HCT116 (cell line): ENCODE measurements at regions not wholly inside any gene's neighbourhood (a gene's known extent, or its start where the extent isn't known, plus 50 kb on each side); places are given as distances from the start of the nearest gene placed in this dataset.

ENCODE experiments used
- ATAC-seq: fragments of 200-7000 bp; cut with Tn5 transposase; 2 replicates; pipeline ENCODE4 v1.9.1; 2020; ENCODE audit warnings: mild to moderate bottlenecking, moderate library complexity
- BruUV-seq: library from RNA; stranded (reverse); fragments of 400-500 nt; replicated peaks from 2 replicates; lab custom pipeline; 2021; lab: Mats Ljungman, UMichigan
- CTCF ChIA-PET: fragments of 300-600 bp; sonication (Branson Sonifier 250); formaldehyde crosslinking; loops from one replicate; lab custom pipeline; 2021; ENCODE audit warnings: antibody characterized with exemption; lab: Charles Lee
- POLR2A ChIA-PET: fragments of 300-600, 350-600 bp; sonication (Branson Sonifier 250); formaldehyde crosslinking; loops from one replicate; lab custom pipeline; 2021; ENCODE audit warnings: antibody characterized with exemption; lab: Charles Lee
- RAD21 ChIA-PET, 2 experiments: fragments of 300-600 bp; sonication (Branson Sonifier 250); formaldehyde crosslinking; loops; one replicate each; lab custom pipeline; 2023; ENCODE audit warnings: low total read pairs in 2 of 2; ENCODE audit not compliant: uncharacterized antibody in 2 of 2, unreplicated experiment in 2 of 2, low non-redundant PET in 1 of 2; lab: Charles Lee
- DNase-seq: peaks from one replicate; pipeline ENCODE4 v3.0.0-alpha.2; 2010; ENCODE audit warnings: low read depth, low spot score
- H2AFZ ChIP-seq: fragments of 200-600 bp; shearing (Covaris generic), sonication (generic); 2 replicates; pipeline ENCODE4 v1.6.1; 2017; ENCODE audit warnings: low read depth, mixed run types, mixed read lengths, antibody characterized with exemption, low read length; ENCODE audit not compliant: poor library complexity, severe bottlenecking
- H3K27ac ChIP-seq: 2 replicates; pipeline ENCODE4 v1.5.1; 2012; ENCODE audit warnings: low read depth, low read length
- H3K27me3 ChIP-seq: fragments of 200-600 bp; sonication (generic); 2 replicates; pipeline ENCODE4 v1.6.1; 2016; ENCODE audit warnings: mixed run types, low read length, mixed read lengths; ENCODE audit not compliant: insufficient read depth
- H3K36me3 ChIP-seq, 2 experiments: fragments of 200-500 bp in 1 of 2; fragments of 200-600 bp in 1 of 2; sonication (Bioruptor generic) in 1 of 2; sonication (generic) in 1 of 2; 2 replicates each; pipeline versions ENCODE4 v1.5.1 to v1.6.1; 2014 to 2016; ENCODE audit warnings: low read length in 2 of 2, inconsistent platforms in 1 of 2, mixed read lengths in 1 of 2, mixed run types in 1 of 2; ENCODE audit not compliant: insufficient read depth in 2 of 2, control insufficient read depth in 1 of 2
- H3K4me1 ChIP-seq, 2 experiments: fragments of 200-600 bp in 1 of 2; sonication (generic) in 1 of 2; 2 replicates each; pipeline versions ENCODE4 v1.5.1 to v1.6.1; 2012 to 2017; ENCODE audit warnings: low read length in 2 of 2, inconsistent platforms in 1 of 2, mild to moderate bottlenecking in 1 of 2, mixed read lengths in 1 of 2, mixed run types in 1 of 2, moderate library complexity in 1 of 2; ENCODE audit not compliant: insufficient read depth in 2 of 2, control insufficient read depth in 1 of 2
- H3K4me2 ChIP-seq: fragments of 200-600 bp; sonication (generic); 2 replicates; pipeline ENCODE4 v1.6.1; 2017; ENCODE audit warnings: mixed run types, low read length, mixed read lengths
- H3K4me3 ChIP-seq, 2 experiments: fragments of 200-600 bp in 1 of 2; sonication (generic) in 1 of 2; replicated peaks in 1 of 2; 2 replicates each; pipeline ENCODE4 v1.5.1; 2011 to 2016; ENCODE audit warnings: low read length in 2 of 2, control low read depth in 1 of 2, low read depth in 1 of 2, mild to moderate bottlenecking in 1 of 2, mixed read lengths in 1 of 2, mixed run types in 1 of 2
- H3K79me2 ChIP-seq: fragments of 200-600 bp; sonication (generic); 2 replicates; pipeline ENCODE4 v1.6.1; 2017; ENCODE audit warnings: mild to moderate bottlenecking, mixed run types, low read length, moderate library complexity, mixed read lengths; ENCODE audit not compliant: insufficient read depth
- H3K9ac ChIP-seq: fragments of 200-600 bp; sonication (generic); 2 replicates; pipeline ENCODE4 v1.6.1; 2016; ENCODE audit warnings: low read length, mixed read lengths
- H3K9me2 ChIP-seq: fragments of 200-600 bp; sonication (generic), shearing (Covaris generic); 2 replicates; pipeline ENCODE4 v1.6.1; 2017; ENCODE audit warnings: mixed run types, mild to moderate bottlenecking, moderate library complexity; ENCODE audit not compliant: insufficient read depth
- H3K9me3 ChIP-seq, 2 experiments: fragments of 200-500 bp in 1 of 2; fragments of 200-600 bp in 1 of 2; sonication (Bioruptor generic) in 1 of 2; sonication (generic) in 1 of 2; 2 replicates each; pipeline ENCODE4 v1.6.1; 2014 to 2017; ENCODE audit warnings: low read length in 2 of 2, mixed read lengths in 2 of 2, inconsistent platforms in 1 of 2, low read depth in 1 of 2, mild to moderate bottlenecking in 1 of 2, mixed run types in 1 of 2, moderate library complexity in 1 of 2; ENCODE audit not compliant: control insufficient read depth in 1 of 2, insufficient read depth in 1 of 2
- H4K20me1 ChIP-seq: fragments of 200-600 bp; sonication (generic), shearing (Covaris generic); 2 replicates; pipeline ENCODE4 v1.6.1; 2017; ENCODE audit warnings: mixed run types, mild to moderate bottlenecking, moderate library complexity; ENCODE audit not compliant: insufficient read depth
- CTCF ChIP-seq, 3 experiments: fragments of 200-600 bp in 1 of 3; sonication (generic) in 1 of 3; IDR thresholded peaks in 2 of 3; conservative IDR thresholded peaks in 1 of 3; 2 replicates each; pipeline ENCODE4 v1.5.1; 2012 to 2017; ENCODE audit warnings: low read depth in 2 of 3, low read length in 2 of 3, antibody characterized with exemption in 1 of 3, borderline replicate concordance in 1 of 3, control low read depth in 1 of 3, mild to moderate bottlenecking in 1 of 3, mixed read lengths in 1 of 3, mixed run types in 1 of 3, moderate library complexity in 1 of 3; ENCODE audit not compliant: insufficient read depth in 1 of 3
- MAX ChIP-seq: IDR thresholded peaks from 2 replicates; pipeline ENCODE4 v1.6.1; 2012
- ZNF274 ChIP-seq: fragments of 200-500 bp; sonication (Bioruptor generic); IDR thresholded peaks from 2 replicates; pipeline ENCODE4 v1.6.1; 2014; ENCODE audit warnings: mild to moderate bottlenecking, low read depth, low read length, inconsistent platforms
- intact Hi-C: fragments of 100-400 bp; cut with micrococcal nuclease; formaldehyde crosslinking; loops from 2 replicates; pipeline ENCODE4 v1.10.0; 2022

GRCh38 chr7:131621652-131622051 is 65.2 kb upstream of the PODXL start:
- no TSS peak for BruUV-seq

More at GRCh38 chr7:131621652-131622051, 65.2 kb upstream of the PODXL start:
- Histone ChIP-seq H3K4me3 (no peak overlapping the region), H3K36me3 (no peaks in the 10 kb centered on the region), H3K9me2 (no peaks in the 10 kb centered on the region), H3K4me1 (peaks cover 0 to 16% of the 10 kb centered on the region in 2 experiments; a peak in 3 of 4 replicates), H2AFZ (no peak overlapping the region), H3K4me2 (no peak overlapping the region), H3K9me3 (no peaks in the 10 kb centered on the region), H3K27me3 (no peaks in the 10 kb centered on the region), H4K20me1 (no peaks in the 10 kb centered on the region), H3K9ac (no peak overlapping the region), H3K79me2 (no peaks in the 10 kb centered on the region), H3K27ac (no peak overlapping the region)
- TF ChIP-seq ZNF274 (no peak), CTCF (IDR thresholded peaks at IDR 0.05 in 2 of 3, conservative IDR thresholded peaks at IDR 0.05 in 1 of 3; ENCODE audit: borderline replicate concordance in 1 of 3, insufficient read depth in 1 of 3, low read depth in 2 of 3, low read length in 2 of 3) (no peak), MAX (no peak)
- ChIA-PET CTCF (no interaction called here), RAD21 (no interaction called here), POLR2A (no interaction called here)
- intact Hi-C loops, result no loop called here
- DNase-seq (no peak), ATAC-seq (no peak)
